ENCODE measurements at regions not wholly inside any gene's neighbourhood (a gene's known extent, or its start where the extent isn't known, plus 50 kb on each side); places are given as distances from the start of the nearest gene placed in this dataset.

DNA sequence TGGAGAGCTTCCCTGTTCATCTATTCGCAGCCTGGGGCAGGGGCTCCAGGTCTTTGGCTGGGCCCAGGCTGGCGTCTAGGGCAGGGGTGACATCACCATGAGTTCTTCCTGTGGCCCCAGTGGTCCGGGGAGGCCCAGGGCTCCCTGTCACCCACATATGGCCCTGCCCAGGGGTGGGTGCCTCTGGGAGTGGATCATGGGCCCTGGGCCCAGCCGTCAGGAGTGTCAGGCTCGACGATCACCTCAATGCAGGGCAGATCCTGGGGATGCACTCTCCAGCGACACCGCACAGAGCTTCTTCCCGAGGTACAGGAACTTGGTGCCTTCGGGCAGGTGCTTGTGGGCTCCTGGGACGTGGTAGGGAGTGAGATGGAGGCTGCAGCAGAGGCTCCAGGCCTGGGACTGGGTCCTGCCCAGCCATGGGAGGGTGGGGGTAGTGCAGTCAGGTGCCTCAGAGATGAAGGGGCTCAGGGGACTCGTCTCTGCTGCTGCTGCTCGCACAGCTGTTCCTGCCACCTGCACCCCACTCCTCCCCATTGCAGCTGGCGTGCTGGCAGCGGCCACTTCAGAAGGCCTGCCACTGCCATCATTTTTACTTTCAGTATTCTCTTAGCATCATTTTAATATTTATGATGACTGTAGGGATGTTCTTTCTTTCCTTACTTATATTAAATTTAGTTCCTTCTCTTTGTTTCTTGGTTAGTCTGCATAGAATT, 196.0 kb upstream of the VRK2 start:
- Mint-ChIP-seq H3K36me3 (ENCODE audit: insufficient read depth in 1 of 3, low read depth in 3 of 3) (peaks cover 3 to 11% (median 5%) of the 10 kb centered on the region in 3 experiments; a peak in 5 of 7 replicates), H3K4me1 (no peaks in the 10 kb centered on the region), H3K27ac (no peak overlapping the region), H3K4me3 (no peak overlapping the region), H3K9me3 (peaks cover 9% of the 10 kb centered on the region in 2 experiments; a peak in 4 of 5 replicates), H3K27me3 (ENCODE audit: low read depth) (no peaks in the 10 kb centered on the region)
- H2BK5ac ChIP-seq (ENCODE audit: insufficient read length, low read length): no peak overlapping the region
- no peak for TF ChIP-seq CTCF (conservative IDR thresholded peaks at IDR 0.05)
- H4K91ac ChIP-seq (ENCODE audit: insufficient read length, low read depth, low read length): no peak overlapping the region
- no peak overlapping the region for H3K27ac ChIP-seq (ENCODE audit: insufficient read length, low read depth, low read length)
- H3K18ac ChIP-seq (ENCODE audit: insufficient read length, low read depth, low read length): no peak overlapping the region
- no peak overlapping the region for H3K56ac ChIP-seq (ENCODE audit: insufficient read length, low read depth, low read length)
- no peaks in the 10 kb centered on the region for H3K79me1 ChIP-seq (ENCODE audit: insufficient read depth, low read depth, low read length, poor library complexity, severe bottlenecking)
- no peak overlapping the region for H3T11ph ChIP-seq (ENCODE audit: low read length)
- no peak overlapping the region for H2BK12ac ChIP-seq (ENCODE audit: insufficient read length, low read depth, low read length)
- no peak overlapping the region for H3K14ac ChIP-seq (ENCODE audit: insufficient read depth, low read length)
- no peak overlapping the region for H4K5ac ChIP-seq (ENCODE audit: insufficient read length, low read depth, low read length)
- H4K20me1 ChIP-seq (ENCODE audit: control insufficient read depth, insufficient read depth, insufficient read length): no peaks in the 10 kb centered on the region
- no peak overlapping the region for H3K23ac ChIP-seq (ENCODE audit: insufficient read length, low read depth, low read length)
- H2AK5ac ChIP-seq (ENCODE audit: insufficient read length, low read length): no peak overlapping the region
- no peaks in the 10 kb centered on the region for H3K23me2 ChIP-seq (ENCODE audit: insufficient read length, low read depth, low read length, poor library complexity, severe bottlenecking)
- no peaks in the 10 kb centered on the region for H3K4me1 ChIP-seq (ENCODE audit: insufficient read depth, low read length)
- no peaks in the 10 kb centered on the region for H3K9me3 ChIP-seq (ENCODE audit: control insufficient read depth, low read depth, low read length)
- H3K4ac ChIP-seq (ENCODE audit: low read depth, low read length): no peak overlapping the region
- no peak for DNase-seq
- H2AFZ ChIP-seq (ENCODE audit: low read length): no peak overlapping the region
- no peak overlapping the region for H4K8ac ChIP-seq (replicated peaks; ENCODE audit: insufficient read length, low read depth, low read length)
- WGBS (ENCODE audit: extremely low coverage, insufficient read length, low lambda C conversion rate): no CpG with 5 or more reads among the region's 15 CpGs
- no peak overlapping the region for H2BK120ac ChIP-seq (ENCODE audit: low read depth, low read length, poor library complexity, severe bottlenecking)
- no peaks in the 10 kb centered on the region for H3K27me3 ChIP-seq (ENCODE audit: insufficient read depth, low read length)
- H3K4me2 ChIP-seq (ENCODE audit: insufficient read depth, insufficient read length, low read length): no peak overlapping the region
- H2BK20ac ChIP-seq (ENCODE audit: low read depth, low read length, poor library complexity, severe bottlenecking): no peak overlapping the region
- no peaks in the 10 kb centered on the region for H3K79me2 ChIP-seq (ENCODE audit: insufficient read depth, low read length)
- no peak overlapping the region for H3K9ac ChIP-seq (ENCODE audit: extremely low read depth, insufficient read length, low read length)
- H2BK15ac ChIP-seq (ENCODE audit: low read depth, low read length): no peak overlapping the region

Measured in H9 (cell line).